ENCODE measurements at regions not wholly inside any gene's neighbourhood (a gene's known extent, or its start where the extent isn't known, plus 50 kb on each side); places are given as distances from the start of the nearest gene placed in this dataset.

GRCh38 chrX:74180716-74181115 is 123.3 kb upstream of the ZCCHC13 start:
- no peak for TF ChIP-seq CTCF (IDR thresholded peaks at IDR 0.05)
- no peak for TF ChIP-seq POLR2A (IDR thresholded peaks at IDR 0.05)

Measured in testis (tissue), 2 donors.